Renal pelvis (tissue), 1 donor: ENCODE measurements at regions not wholly inside any gene's neighbourhood (a gene's known extent, or its start where the extent isn't known, plus 50 kb on each side); places are given as distances from the start of the nearest gene placed in this dataset.
"Not testable (repeated sequence)": the region's sequence is repeated elsewhere in the genome, so short reads cannot be mapped to it uniquely, and the experiment has no call there.

Source experiments
- DNase-seq: peaks from one replicate; pipeline ENCODE4 v3.0.0-alpha.2; 2013

DNA sequence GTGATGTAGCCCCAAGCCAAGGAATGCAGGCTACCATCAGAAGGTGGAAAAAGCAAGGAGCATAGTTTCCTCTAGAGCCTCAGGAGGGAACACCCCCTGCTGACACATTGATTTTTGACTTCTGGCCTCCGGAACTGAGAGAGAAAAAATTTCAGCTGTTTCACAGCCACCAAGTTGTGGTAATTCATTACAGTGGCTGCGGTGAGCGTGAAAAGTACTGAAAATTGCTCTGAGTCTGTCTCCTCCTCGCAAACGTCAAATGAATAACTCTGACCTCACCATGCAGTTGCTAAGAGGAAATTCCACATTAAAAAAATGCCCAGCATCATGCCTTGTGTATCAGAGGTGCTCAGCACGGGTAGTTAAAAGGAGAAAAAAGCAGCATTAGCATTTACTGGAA lies 277.9 kb upstream of the MSX2 start:
- DNase-seq: no peak

DNA sequence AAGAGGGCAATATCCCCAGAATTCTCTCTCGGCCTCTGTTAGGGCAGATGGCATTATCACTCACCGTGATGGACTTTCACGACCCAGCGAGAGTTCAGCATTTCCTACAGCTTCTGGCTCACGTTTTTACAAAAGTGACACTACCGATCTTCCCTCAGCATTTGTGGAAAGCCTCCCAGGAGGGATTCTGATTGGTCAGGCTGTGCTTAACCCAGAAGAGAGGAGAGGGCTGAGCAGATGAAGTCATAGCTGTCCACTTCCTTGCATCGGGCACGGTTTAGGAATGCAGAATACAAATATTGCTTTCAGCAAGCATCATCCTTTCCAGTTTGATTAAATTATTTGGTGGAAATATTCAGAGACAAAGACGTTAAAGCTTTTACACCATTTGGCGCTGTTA lies 277.4 kb upstream of the MSX2 start:
- no peak for DNase-seq

DNA sequence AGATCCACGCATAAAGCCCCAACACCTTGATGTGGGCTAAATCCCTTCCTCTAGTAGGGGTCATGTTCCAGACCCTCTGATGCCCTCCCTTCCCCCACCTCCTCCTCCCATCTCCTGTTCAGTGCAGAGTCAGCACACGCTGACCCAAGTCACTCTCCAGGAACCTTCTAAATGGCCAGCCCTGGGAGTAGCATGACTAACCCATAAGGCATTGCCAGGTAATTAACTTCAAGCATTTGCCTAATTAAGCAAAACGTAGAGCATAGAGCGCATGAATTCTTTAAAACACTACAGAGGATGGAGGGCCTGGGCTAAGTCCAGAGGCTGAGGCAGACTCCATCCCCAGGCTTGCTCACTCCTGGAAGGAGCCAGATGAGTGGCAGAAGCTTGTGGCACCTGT lies 276.3 kb upstream of the MSX2 start:
- no peak for DNase-seq

DNA sequence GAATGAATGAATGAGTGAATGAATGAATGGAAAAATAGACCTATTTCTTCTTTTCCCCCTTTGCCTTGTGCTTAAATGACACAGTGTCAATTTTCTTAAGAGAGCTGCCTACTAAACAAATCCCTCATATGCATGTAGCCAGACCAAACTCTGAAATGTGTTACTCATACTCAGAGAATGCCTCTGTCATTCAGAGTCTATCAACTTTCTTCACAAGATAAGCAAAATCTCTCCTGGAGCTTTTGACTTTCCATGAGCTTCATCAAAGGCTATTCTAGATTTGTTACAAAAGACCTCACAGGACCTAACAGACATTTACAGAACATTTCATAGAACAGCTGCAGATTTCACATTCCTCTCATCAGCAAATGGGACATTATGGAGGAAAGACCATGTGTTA lies 275.7 kb upstream of the MSX2 start:
- no peak for DNase-seq

DNA sequence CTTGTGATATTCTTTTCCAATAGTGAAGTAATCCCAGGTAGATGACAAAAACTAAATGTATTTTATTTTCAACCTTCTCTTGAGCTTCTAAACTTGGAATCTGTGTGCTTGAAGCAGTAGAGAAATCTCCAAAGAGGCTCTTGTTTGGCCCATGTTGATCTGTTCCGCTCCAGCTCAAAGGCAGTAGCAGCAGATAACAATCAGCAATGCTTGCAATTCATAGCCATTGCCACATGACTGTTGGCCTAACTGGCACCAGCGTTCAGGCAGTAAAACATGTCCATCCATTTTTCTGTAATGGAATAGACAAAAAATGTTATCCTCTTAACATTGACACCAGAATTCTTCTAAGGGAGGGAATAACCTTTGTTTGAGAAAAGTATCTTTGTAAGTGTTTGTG lies 270.7 kb upstream of the MSX2 start:
- no peak for DNase-seq

DNA sequence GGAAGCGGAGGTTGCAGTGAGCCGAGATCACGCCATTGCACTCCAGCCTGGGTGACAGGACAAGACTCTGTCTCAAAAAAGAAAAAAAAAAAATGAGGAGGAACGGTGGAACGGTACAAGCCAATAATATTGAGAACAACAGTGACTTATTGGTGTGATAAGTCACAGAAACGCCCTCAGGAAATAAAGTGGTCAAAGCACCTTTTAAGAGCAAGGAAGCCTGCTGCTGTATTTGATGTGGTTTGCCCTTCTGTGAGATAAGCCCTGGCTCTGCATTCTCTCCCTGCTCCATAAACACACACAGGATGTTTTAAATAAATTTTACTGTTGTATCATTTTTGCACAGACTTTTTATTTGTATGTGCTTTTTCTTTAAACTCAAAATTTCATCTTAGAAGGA lies 269.9 kb upstream of the MSX2 start:
- DNase-seq: no peak

DNA sequence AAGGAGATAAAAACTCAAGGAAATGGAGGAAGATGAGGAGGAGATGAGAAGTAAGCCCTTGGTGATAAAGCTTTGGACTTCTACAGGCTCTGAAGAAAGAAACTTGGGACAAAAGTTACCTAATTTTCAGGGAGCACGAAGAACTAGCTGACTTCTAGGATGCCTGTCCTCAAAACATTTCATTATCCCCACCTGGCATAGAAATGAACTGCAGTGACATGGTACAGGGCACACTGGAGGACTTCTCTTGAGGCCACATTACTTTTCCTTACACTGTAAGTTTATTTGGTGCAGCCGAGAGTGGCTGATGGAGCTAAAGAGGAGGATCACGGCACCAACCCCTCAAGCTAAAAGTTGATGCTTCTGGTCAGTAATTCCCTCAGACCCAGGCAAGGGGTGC lies 269.5 kb upstream of the MSX2 start:
- no peak for DNase-seq

DNA sequence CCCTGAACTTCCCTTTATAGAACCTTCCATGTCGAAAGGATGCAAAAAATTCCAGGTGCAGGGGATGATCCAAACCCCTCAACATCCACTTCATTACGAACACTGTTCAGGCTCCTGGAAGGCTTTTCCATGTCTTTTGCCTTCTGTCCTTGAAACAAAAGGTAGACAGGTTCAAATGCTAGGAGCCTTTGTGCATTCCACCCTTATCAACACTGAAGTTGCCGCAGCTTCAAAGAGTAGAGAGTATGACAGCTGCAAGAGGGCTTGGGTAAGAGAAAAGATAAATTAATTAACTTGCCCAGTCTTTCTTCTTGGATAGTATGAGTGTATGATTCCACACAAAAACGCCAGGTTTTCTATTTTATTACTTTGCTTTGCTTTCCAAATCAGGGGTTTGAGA lies 269.1 kb upstream of the MSX2 start:
- no peak for DNase-seq

DNA sequence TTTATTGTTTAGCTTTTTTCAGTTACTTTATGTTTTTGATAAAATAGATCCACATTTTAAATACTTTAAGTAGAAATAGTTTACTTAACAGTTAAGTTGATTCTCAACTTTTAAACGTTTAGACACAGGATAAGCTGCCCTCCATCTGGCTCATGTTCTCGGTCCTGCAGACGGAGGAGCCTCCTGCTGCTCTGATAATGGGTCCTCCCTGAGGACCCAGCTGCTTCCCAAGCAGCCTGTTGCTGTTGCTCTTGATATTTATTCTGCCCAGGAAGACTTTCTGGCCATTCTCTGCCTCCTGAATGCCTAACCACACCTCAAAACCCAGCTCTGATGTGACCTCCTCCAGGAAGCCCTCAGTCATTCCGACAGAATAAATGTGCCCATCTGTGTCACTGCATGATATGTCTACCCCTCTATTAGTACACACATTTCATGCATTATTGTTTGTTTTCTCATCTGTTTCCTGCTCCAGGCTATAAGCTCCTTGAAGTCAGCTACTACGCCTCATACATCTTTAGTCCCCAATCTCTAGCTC lies 267.2 kb upstream of the MSX2 start:
- DNase-seq: no peak

DNA sequence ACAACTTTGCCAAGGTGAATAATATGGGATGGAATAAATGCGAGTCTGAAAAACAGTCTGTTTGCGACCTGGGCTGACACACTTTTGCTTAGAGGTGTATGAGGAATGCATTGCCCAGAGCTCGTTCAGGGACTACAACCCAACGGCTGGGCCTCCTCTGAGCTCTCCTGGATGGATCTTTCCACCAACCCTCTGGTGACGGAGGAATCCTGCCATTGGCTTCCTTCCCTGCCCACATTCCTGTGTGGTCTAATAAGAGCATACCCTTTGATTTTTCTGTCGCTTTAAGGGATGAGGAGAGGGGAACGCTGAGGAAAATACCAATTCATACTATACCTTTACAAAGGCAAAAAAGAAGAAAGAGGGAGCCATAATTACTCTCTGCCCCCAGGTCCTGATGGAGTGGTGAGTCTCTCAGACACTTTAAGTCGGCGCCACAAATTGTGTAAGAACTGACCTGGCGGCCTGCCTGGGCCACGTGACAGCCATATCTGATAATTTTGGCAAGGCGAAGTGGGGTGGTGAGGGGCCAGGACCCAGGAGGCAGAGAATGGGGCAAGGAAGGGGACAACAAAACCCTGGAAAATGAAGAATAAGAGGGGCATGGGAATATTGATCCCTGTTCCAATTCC lies 265.2 kb upstream of the MSX2 start:
- DNase-seq: no peak

DNA sequence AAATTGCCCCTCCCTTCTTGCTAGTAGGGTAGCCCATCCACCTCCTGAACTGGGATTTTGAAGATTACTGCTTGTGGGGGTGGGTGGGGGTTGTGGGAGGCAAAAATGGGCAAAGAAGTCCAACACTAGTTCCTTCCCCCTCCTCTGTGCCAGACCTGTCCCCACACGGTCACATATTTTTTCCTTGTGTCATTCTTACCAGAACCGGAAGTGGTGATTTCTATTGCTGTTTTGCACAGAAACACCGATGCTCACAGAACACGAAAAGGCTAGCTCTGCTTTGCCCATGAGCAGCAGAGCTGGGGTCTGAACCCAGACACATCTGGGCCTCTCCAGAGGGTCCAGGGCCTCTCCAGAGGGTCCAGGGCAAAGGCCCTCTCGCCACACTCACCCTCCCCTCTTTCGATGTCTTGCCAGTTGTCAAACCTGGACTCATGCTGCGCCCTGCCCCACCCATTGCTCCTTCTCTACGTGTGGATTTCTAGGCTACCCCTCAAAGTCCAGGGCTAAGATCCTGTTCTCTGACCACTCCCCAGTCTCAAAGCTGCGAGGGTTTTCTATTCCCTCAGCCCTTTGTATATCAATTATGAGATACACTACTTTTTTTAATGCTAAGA lies 264.4 kb upstream of the MSX2 start:
- no peak for DNase-seq

DNA sequence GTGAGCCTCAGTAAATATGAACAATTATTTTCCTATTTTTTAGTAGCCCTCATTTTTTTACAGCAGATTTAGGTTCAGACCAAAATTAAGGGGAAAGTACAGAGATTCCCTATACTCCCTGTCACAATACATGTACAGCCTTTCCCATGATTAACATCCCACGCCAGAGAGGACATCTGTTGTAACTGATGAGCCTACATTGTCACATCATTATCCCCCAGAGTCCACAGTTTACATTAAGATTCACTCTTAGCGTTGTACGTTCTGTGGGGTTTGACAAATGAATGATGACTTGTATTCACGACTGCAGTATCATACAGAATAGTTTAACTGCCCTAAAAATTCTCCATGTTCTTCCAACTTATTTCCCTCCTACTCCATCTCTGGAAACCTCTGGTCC lies 262.3 kb upstream of the MSX2 start:
- DNase-seq: no peak

DNA sequence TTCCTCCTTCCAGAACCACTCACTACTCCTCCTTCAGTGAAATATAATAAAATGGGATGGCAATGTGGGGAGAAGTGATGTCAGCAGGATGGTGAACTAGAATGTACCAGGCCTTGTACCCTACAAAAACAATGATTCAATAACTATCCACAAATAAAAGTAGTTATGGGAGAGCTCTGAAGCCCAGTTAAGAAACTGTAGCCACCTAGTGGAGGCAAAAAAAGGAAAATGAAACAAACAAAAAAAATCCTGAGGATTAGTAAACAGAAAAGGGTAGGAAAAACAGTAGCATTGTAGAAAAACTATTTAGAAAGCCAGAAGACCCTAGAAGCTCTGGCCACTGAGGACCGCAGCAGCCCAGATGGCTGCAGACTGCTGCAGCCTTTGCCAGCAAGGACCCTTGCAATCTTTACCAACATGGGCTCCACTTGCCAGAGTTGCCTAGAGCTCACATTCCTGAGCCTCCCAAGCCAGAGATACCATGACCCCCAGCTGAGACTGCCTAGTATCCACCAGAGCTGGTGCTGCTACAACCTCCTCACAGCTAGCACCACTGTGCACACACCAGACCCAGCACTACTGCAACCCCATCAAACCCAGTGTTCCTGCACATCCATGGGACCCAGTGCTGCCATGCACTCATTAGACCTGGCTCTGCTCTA lies 259.7 kb upstream of the MSX2 start:
- DNase-seq: no peak

DNA sequence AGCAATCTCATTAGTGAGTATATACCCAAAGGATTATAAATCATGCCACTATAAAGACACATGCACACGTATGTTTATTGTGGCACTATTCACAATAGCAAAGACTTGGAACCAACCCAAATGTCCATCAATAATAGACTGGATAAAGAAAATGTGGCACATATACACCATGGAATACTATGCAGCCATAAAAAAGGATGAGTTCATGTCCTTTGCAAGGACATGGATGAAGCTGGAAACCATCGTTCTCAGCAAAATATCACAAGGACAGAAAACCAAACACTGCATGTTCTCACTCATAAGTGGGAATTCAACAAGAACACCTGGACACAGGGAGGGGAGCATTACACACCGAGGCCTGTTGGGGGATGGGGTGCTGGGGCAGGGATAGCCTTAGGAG lies 252.9 kb upstream of the MSX2 start:
- DNase-seq: not testable (repeated sequence)

DNA sequence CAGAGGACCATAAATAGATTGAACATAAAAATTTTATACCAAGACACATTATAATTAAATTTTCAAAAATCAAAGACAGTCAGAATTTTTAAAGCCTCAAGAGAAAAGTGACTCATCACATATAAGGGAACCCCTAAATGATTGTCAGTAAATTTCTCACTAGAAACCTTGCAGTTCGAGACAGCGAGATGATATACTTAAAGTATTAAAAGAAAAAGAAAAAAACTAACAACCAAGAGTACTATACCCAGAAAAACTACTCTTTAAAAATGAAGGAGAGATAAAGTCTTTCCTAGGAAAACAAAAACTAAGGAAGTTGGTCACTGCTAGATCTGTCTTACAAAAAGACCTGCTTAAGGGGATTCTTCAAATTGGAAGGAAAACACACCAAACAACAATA lies 251.4 kb upstream of the MSX2 start:
- no peak for DNase-seq

DNA sequence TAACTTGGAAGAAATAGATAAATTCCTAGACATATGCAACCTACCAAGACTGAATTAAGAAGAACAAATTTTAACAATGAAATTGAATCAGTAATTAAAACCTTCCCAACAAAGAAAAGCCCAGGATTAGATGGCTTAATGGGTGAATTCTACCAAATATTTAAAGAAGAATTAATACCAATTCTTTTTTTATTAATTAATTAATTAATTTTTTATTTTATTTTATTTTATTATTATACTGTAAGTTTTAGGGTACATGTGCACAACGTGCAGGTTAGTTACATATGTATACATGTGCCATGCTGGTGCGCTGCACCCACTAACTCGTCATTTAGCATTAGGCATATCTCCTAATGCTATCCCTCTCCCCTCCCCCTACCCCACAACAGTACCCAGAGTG lies 248.4 kb upstream of the MSX2 start:
- not testable (repeated sequence) for DNase-seq

DNA sequence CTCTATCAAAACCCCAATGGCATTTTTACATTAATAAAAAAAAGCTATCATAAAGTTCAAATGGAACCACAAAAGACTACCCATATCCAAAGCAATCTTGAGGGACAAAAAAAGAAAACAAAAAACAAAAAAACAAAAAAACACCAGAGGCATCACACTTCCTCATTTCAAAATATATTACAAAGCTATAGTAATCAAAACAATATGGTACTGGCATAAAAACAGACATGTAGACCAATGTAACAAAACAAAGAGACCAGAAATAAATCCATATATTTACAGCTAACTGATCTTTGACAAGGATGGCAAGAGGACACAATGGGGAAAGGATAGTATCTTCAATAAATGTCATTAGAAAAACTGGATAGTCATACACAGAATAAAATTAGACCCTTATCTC lies 245.1 kb upstream of the MSX2 start:
- DNase-seq: no peak

DNA sequence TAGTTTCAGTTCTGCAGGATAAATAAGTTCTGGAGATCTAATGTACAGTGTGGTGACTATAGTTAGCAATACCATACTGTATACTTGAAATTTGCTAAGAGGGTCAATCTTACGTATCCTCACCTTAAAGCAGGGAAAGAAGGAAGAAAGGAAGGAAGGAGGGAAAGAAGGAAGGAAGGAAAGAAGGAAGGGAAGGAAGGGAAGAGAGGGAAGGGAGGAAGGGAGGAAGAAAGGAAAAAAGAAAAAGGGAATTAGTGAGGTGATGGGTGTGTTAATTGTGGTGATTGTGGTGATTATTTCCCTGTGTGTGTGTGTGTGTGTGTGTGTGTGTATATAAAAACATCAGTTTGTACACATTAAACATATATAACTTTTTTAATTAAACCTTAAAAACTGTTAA lies 242.6 kb upstream of the MSX2 start:
- no peak for DNase-seq

DNA sequence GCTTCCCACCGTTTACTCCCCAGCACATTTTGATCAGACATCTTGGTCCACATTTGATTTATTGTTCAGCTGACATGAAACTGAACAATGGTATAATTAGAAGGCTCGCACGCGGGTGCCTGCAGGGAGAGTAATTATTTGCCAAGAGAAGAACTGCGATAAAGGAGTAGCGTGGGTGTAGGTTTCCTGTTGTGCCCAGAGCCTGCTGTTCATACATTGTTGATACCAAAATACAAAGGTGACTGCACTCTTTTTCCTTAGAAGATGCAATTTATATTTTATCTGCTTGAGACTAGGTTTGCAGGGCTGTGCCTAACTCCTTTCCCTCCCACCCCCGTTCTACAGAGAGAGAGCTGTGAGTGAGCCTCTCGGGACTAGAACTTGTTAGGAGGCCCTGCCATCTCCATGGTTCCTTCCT lies 241.8 kb upstream of the MSX2 start:
- no peak for DNase-seq

DNA sequence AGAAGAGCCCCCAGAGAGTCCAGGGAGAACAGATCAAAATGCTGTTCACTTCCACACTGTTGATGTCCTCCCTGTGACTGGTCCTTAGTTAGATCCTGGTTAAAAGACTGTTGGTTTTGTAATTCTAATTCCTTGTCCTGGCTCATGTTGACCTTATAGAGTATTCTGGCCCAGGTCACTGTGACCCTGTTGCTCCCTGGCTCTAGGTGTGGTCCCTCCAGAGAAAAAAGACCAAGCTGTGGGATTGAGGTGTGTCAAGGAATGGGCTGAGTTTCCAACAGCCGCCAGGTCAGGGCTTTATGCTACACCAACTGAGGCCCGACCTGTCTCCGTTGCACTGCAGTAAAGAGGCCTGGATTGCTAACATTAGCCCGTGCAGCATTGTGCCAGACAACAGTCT lies 241.0 kb upstream of the MSX2 start:
- DNase-seq: no peak

DNA sequence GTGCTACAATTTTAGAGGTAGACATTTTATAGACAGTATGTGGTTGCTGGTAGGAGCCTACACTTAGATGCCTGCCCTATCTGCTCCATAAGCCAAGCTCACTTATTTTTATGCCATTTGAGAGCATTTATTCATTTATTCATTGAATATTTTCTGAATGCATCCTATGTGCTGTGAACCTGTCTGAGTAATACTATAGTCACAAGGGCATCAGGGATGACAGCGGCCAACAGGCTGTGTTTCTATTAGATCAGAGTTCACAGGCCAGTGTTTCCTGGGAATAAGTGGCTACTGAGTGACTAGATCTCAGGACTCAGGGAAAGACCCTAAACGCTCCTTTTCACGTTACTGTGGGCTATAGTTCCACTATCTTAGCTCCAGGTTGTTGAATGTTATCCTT lies 235.2 kb upstream of the MSX2 start:
- DNase-seq: no peak

DNA sequence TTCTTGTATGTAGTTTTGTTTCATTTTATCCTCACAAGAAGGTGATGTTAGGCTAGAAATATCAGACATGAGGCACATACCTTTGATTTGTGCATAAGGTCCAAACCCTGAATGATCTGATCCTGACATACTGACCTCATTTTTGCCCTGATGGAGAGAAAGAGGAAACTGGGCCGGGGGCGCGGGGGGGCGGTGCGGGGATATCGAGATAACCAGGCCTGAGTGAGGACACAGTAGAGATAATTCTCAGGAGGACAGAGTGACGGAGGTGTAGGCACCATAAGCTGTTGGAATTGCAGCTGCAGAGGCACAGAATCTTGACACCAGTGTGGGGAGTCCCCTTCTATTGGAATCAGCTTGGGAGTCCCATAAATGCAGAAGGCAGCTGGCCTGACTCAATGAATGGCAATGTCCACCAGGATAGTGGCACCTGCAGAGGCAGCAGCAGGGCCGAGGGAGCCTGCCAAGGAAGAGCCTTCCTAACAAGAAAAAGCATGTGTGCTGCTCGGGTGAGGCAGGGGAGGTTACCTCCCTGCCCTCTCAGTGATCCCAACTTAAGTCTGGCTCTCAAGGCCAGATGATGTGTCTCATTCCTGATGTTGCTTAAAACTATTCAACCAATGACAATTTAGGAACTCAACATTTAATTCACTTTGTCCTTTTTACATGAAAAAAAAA lies 234.3 kb upstream of the MSX2 start:
- no peak for DNase-seq

DNA sequence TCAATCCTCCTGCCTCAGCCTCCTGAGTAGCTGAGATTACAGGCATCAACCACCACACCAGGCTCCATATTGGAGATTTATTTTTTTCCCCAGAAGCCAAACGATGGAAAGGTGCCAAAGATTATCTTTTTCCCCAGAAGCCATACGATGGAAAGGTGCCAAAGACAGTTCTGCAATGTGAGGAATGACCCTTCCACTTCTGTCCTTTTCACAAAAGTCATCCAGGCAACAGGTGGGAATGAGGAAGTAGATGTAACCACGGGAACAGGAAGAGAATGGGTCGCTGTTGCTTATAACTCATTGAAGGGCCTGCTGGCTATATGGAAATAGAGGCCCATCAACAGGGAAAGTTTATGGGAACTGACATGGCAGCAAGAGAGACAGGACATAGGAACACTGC lies 233.7 kb upstream of the MSX2 start:
- DNase-seq: no peak
